HL-60/S4 treated with retinoic acid at 250 ng/mL for 4 days and 3 days (cell line): ENCODE measurements at regions not wholly inside any gene's neighbourhood (a gene's known extent, or its start where the extent isn't known, plus 50 kb on each side); places are given as distances from the start of the nearest gene placed in this dataset.

Experiments used
- in situ Hi-C: fragments of 300-500 bp; cut with MboI; formaldehyde crosslinking; loops from 2 replicates; pipeline ENCODE4 v1.7.0; 2022; ENCODE audit warnings: low sequenced_read_pairs

GRCh38 chr1:50300297-50300696 is 122.9 kb downstream of the DMRTA2 start:
- in situ Hi-C loops, result no loop called here

- in situ Hi-C loops, result no loop called here
Observed at GRCh38 chr1:50295566-50295965, 127.7 kb downstream of the DMRTA2 start.

DNA sequence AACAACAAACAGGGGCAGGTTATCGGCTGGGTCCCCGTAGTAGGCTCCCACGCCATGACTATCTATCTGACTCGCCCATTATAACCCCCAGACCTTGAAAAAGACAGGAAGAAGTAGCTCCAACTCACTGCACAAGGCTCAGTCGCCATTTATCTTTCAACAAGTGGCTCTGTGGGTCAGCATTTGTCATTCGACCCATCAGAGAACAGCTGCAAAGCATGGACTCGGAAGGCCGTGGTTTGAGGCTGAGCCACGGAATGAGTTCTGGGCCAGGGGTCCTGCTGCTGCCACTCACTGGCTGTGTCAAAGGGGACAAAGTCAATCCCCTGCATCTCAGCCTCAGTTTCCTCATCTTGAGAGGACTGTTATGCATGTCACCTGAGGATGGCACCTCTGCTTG is 131.0 kb downstream of the DMRTA2 start:
- in situ Hi-C loops, result no loop called here

DNA sequence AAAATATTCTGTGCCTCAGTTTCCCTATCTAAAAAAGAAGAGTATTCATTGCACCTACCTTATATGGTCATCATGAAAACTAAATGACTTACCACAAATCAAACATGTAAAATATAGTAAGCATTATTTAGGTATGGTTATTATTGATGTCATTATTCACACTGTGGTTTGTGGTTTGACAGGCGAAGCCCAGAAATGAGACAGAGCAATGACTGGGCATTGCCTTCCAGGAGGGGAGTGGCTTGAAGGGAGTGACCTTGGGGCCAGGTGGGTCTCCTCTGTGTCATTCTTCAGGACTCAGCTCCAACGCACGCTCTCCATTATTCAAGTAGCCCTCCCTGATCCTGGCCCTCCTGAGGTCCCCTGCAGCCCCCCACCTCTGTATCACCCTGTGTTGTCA is 133.7 kb downstream of the DMRTA2 start:
- in situ Hi-C loops, result no loop called here

DNA sequence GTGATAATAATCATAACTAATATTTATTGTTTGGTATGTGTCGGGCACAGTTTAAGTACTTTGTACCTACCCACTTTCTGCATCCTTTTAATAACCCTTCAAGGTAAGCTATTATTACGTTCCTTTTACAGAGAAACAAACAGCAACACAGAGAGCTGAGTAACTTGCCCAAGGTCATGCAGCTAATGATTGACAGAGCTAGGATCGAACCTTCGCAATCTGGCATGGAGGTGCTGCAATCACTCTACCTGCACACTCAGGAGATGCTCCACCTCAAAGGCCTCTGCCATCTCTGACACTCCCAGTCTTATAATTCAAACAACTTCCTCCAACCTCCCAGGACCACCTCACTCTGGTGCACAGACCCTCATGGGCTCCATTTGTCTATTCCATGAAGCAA is 137.2 kb downstream of the DMRTA2 start:
- in situ Hi-C loops, result no loop called here

GRCh38 chr1:50279622-50280330 is 143.5 kb downstream of the DMRTA2 start:
- in situ Hi-C loops, result no loop called here

GRCh38 chr1:50278961-50279360 is 144.3 kb downstream of the DMRTA2 start:
- in situ Hi-C loops, result no loop called here

GRCh38 chr1:50278410-50278809 is 144.8 kb downstream of the DMRTA2 start:
- in situ Hi-C loops, result no loop called here

- in situ Hi-C loops, result no loop called here
Observed at GRCh38 chr1:50275566-50275965, 147.7 kb downstream of the DMRTA2 start.

DNA sequence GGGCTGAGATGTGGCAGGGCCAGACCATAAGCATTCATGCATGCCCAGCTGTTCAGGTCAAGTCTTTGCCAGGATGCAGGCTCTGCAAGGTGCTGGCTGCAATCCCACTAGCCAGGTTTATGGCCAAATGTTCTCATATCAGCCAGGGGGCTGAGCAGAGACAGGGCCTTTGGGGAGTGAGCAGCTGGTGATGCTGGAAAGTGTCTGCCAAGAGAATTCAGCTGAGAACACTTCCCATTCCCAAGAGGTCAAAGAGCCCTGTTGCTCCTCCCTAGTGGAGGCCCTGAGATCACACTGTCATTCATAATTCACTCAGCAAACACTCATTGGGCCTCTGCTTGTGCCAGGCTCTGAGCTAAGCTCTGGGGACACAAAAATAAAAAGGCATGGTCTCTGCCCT is 150.3 kb downstream of the DMRTA2 start:
- in situ Hi-C loops, result no loop called here

DNA sequence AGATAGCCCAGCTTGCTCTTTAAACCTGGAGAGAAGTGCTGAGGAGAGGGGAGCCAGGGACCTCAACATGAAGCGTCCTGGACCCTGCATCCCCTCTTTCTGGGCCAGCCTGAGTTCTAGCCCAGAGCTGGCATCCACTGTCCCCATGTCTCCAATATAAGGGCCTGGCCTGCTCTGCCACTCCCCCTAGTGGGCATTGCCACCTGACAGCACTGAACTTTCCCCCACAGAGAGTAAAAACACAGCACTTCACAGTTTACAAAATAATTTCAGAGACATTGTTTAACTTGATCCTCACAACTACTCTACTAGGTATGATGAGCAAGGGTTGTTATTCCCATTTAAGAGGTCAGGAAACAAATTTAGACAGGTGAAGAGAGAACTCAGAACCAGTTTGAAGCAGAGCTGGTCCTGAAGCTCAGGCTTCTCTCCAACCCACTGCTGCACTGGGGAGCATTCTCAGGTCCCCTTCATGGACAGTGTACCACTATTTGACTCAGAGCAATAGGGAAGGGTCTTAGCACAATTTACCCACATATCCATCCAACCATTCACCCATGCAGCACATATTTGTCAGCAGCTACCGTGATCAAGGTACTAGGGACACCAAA is 151.2 kb downstream of the DMRTA2 start:
- in situ Hi-C loops, result no loop called here

- in situ Hi-C loops, result no loop called here
Observed at GRCh38 chr1:50271337-50271736, 151.9 kb downstream of the DMRTA2 start.

DNA sequence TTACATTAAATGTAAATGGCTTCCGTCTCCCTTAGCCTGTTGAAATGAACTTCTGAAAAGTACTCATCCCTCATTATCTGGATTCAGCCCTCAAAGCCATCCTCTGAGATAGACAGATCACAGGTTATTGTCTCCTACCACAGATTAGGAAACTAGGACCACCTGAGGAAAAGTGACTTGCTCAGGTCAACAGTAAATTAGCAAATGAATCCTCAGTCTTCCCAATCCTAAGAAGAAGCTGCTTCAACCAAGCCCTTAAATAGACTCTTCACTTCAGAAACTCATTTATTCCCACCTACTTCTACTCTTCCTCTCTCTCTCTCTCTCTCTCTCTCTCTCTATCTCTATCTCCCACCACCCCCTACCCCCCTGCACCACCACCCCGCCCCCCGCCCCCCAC is 152.3 kb downstream of the DMRTA2 start:
- in situ Hi-C loops, result no loop called here

DNA sequence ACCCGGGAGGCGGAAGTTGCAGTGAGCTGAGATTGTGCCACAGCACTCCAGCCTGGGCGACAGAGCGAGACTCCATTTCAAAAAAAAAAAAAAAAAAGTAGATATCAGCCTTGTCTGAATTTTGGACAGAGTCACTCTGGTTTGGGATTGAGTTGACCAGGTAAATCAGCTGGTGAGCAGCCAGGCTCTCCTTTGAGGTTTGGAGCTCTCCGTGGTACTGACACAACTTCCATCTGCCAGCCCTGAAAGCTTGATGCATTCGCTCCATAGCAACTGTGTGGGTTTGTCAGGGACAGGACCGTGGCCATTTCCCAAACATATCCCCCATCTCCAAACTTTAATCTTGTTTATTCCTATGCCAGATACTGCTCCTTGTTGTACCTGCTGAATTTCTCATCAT is 155.2 kb downstream of the DMRTA2 start:
- in situ Hi-C loops, result no loop called here

- in situ Hi-C loops, result no loop called here
Observed at GRCh38 chr1:50266509-50266908, 156.7 kb downstream of the DMRTA2 start.

DNA sequence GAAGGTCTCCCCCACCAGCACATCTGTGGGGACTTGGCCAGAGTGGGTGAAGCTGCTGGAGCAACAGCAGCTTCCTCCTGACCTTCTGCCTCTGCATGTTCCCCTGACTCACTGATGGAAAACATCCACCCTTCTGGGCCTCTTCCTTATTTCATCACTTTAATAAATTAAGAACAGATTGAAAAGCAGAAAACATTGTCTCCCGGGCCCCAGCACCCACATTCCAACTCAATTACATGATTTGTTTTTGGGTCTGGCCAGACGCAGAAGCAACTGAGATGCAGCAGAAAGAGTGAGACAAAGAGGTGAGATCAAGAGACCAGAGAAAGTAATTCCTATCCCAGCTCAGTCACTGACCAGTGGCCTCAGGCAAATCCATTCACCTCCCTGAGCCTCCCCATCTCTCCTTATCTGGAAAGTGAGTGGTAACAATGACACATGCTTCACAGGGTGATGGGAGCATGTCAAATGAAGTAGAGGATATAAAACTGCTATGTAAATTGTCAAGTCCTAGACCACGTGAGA is 157.1 kb downstream of the ELAVL4 start:
- in situ Hi-C loops, result no loop called here

GRCh38 chr1:50264590-50264989 is 155.9 kb downstream of the ELAVL4 start:
- in situ Hi-C loops, result no loop called here

- in situ Hi-C loops, result no loop called here
Observed at GRCh38 chr1:50262436-50262835, 153.7 kb downstream of the ELAVL4 start.

DNA sequence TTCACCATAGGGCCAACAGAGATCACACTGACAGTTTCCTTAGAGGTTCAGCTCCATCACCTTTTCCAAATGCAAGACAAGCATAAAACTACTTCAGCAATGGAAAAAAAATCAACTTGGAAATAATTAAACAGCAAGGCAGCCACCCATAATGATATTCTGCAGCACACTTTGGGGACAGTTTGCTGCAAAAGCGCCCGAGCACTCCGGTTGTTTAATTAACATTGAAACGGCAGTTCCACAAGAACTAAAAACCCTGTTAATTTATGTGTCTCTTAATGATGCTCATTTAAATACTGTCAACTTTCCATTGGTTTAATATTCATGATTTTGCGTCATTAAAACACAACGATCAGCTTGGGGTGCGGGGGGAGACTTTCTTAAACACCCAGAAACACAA is 153.2 kb downstream of the ELAVL4 start:
- in situ Hi-C loops, result no loop called here

DNA sequence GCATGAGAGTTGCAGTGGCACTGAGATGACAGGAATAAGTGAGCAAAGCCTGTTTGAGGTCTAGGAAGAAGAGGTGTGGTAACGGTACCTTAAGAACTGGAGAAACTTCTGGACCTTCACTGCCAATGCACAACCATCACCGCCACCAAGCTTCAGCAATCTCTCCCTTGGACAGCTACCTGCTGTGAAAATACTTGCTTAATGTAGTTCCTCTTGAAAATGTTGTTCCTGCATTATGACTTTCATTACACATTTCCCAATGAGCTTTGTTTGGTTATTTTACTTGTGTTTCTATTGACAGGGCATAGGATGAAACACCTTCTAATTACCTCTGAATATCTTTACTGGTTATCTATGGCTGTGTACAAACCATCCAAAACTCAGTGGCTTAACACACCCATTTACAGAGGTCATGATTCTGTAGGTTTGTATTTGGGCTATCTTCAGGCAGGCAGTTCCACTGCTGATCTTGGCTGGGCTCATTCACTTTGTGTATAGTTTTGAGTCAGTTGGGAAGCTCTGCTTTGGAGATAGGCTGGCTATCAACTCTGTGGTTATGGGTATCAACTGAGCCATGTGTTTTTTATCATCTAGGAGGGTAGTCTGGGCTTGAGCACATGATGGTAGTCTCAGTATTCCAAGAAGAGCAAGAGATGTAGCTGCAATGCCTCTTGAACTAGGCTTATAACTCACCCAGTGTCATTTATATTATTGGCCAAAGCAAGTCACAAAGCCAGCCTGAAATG is 149.4 kb downstream of the ELAVL4 start:
- in situ Hi-C loops, result no loop called here

- in situ Hi-C loops, result no loop called here
Observed at GRCh38 chr1:50257029-50257428, 148.3 kb downstream of the ELAVL4 start.
